ENCODE measurements at regions not wholly inside any gene's neighbourhood (a gene's known extent, or its start where the extent isn't known, plus 50 kb on each side); places are given as distances from the start of the nearest gene placed in this dataset.

GRCh38 chr10:29922892-29923291 lies 136.5 kb downstream of the JCAD start:
- Mint-ChIP-seq H3K4me1 (no peaks in the 10 kb centered on the region), H3K27me3 (peaks cover 8% of the 10 kb centered on the region), H3K27ac (no peak overlapping the region), H3K9me3 (ENCODE audit: insufficient read depth) (peaks cover 6% of the 10 kb centered on the region), H3K4me3 (no peak overlapping the region)
- ChIA-PET POLR2A (no interaction called here), CTCF (no interaction called here)
- Histone ChIP-seq H4K20me1 (ENCODE audit: control insufficient read depth, insufficient read depth, low read length, poor library complexity, severe bottlenecking) (no peaks in the 10 kb centered on the region), H3K9me3 (ENCODE audit: control extremely low read depth in 1 of 3, control insufficient read depth in 2 of 3, insufficient read depth in 1 of 3, low read length in 2 of 3) (peaks cover 0 to 16% (median 0%) of the 10 kb centered on the region in 3 donors), H3K36me3 (replicated peaks in 1 of 2; ENCODE audit: control extremely low read depth in 1 of 2, control insufficient read depth in 1 of 2, extremely low read depth in 1 of 2, insufficient read depth in 2 of 2, low read length in 1 of 2) (no peaks in the 10 kb centered on the region), H3K27ac (ENCODE audit: low read length in 2 of 2) (no peak overlapping the region), H3K4me3 (ENCODE audit: control extremely low read depth in 1 of 5, extremely low read depth in 1 of 5, insufficient read depth in 1 of 5, low read depth in 2 of 5, low read length in 4 of 5) (no peak overlapping the region), H3K4me1 (ENCODE audit: control insufficient read depth in 2 of 2, insufficient read depth in 2 of 2, low read length in 2 of 2) (no peaks in the 10 kb centered on the region), H3K79me2 (ENCODE audit: control insufficient read depth, insufficient read depth, low read length) (no peaks in the 10 kb centered on the region), H2AFZ (ENCODE audit: insufficient read depth, low read depth, low read length, poor library complexity, severe bottlenecking) (no peak overlapping the region), H3K4me2 (replicated peaks; ENCODE audit: low read depth, low read length, poor library complexity, severe bottlenecking) (no peak overlapping the region), H3K9ac (ENCODE audit: low read length) (no peak overlapping the region), H3K27me3 (replicated peaks in 1 of 4; ENCODE audit: control extremely low read depth in 1 of 4, control insufficient read depth in 3 of 4, insufficient read depth in 4 of 4, low read length in 3 of 4) (no peaks in the 10 kb centered on the region)
- TF ChIP-seq CTCF (IDR thresholded peaks at IDR 0.05) = no peak
- TF ChIP-seq EZH2 (IDR thresholded peaks at IDR 0.05; ENCODE audit: borderline replicate concordance, insufficient read depth, low read depth, low read length, poor library complexity, severe bottlenecking) = no peak
- intact Hi-C loops (cut with micrococcal nuclease) = no loop called here
- DNase-seq (no peak), ATAC-seq (ENCODE audit: low read depth) (no peak)
- WGBS (ENCODE audit: insufficient coverage) = 100% methylated on average over 2 of the region's 4 CpGs

GRCh38 chr10:29922226-29922625 lies 137.2 kb downstream of the JCAD start:
- no peaks in the 10 kb centered on the region for H3K4me1 Mint-ChIP-seq
- Histone ChIP-seq H3K27ac (ENCODE audit: low read length in 2 of 2) (no peak overlapping the region), H3K36me3 (replicated peaks in 1 of 2; ENCODE audit: control extremely low read depth in 1 of 2, control insufficient read depth in 1 of 2, extremely low read depth in 1 of 2, insufficient read depth in 2 of 2, low read length in 1 of 2) (no peaks in the 10 kb centered on the region), H3K4me2 (replicated peaks; ENCODE audit: low read depth, low read length, poor library complexity, severe bottlenecking) (no peak overlapping the region), H3K4me1 (ENCODE audit: control insufficient read depth in 2 of 2, insufficient read depth in 2 of 2, low read length in 2 of 2) (no peaks in the 10 kb centered on the region), H3K9ac (ENCODE audit: low read length) (no peak overlapping the region), H4K20me1 (ENCODE audit: control insufficient read depth, insufficient read depth, low read length, poor library complexity, severe bottlenecking) (no peaks in the 10 kb centered on the region), H3K27me3 (replicated peaks in 1 of 4; ENCODE audit: control extremely low read depth in 1 of 4, control insufficient read depth in 3 of 4, insufficient read depth in 4 of 4, low read length in 3 of 4) (no peaks in the 10 kb centered on the region), H2AFZ (ENCODE audit: insufficient read depth, low read depth, low read length, poor library complexity, severe bottlenecking) (no peak overlapping the region), H3K9me3 (ENCODE audit: control extremely low read depth in 1 of 3, control insufficient read depth in 2 of 3, insufficient read depth in 1 of 3, low read length in 2 of 3) (peaks cover 0 to 13% (median 0%) of the 10 kb centered on the region in 3 donors), H3K79me2 (ENCODE audit: control insufficient read depth, insufficient read depth, low read length) (no peaks in the 10 kb centered on the region), H3K4me3 (ENCODE audit: control extremely low read depth in 1 of 5, extremely low read depth in 1 of 5, insufficient read depth in 1 of 5, low read depth in 2 of 5, low read length in 4 of 5) (no peak overlapping the region)
- H3K9me3 Mint-ChIP-seq (ENCODE audit: insufficient read depth) = peaks cover 6% of the 10 kb centered on the region
- intact Hi-C loops (cut with micrococcal nuclease) = no loop called here
- ChIA-PET POLR2A (no interaction called here), CTCF (no interaction called here)
- WGBS (ENCODE audit: insufficient coverage) = no CpG with 5 or more reads among the region's 1 CpG
- peaks cover 8% of the 10 kb centered on the region for H3K27me3 Mint-ChIP-seq
- no peak overlapping the region for H3K4me3 Mint-ChIP-seq
- ATAC-seq (ENCODE audit: low read depth) (no peak), DNase-seq (no peak)
- H3K27ac Mint-ChIP-seq = no peak overlapping the region
- TF ChIP-seq EZH2 (IDR thresholded peaks at IDR 0.05; ENCODE audit: borderline replicate concordance, insufficient read depth, low read depth, low read length, poor library complexity, severe bottlenecking) (no peak), CTCF (IDR thresholded peaks at IDR 0.05) (no peak)

Data from B cell (primary cell).